DND-41 (cell line): ENCODE measurements at regions not wholly inside any gene's neighbourhood (a gene's known extent, or its start where the extent isn't known, plus 50 kb on each side); places are given as distances from the start of the nearest gene placed in this dataset.

Experiments
- ATAC-seq: fragments of 200-7000 bp; cut with Tn5 transposase; 3 replicates; pipeline ENCODE4 v1.9.1; 2021; ENCODE audit warnings: low read depth; ENCODE audit not compliant: insufficient read depth
- DNase-seq: peaks from one replicate; pipeline ENCODE4 v3.0.0-alpha.2; 2020
- H2AFZ ChIP-seq: 2 replicates; pipeline ENCODE4 v1.6.0; 2012; ENCODE audit warnings: low read depth, low read length
- H3K27ac ChIP-seq: 2 replicates; pipeline ENCODE4 v1.5.1; 2012; ENCODE audit warnings: low read length, inconsistent platforms
- H3K27me3 ChIP-seq: fragments of 200-600 bp; sonication (generic); 2 replicates; pipeline ENCODE4 v1.6.0; 2012; ENCODE audit warnings: low read length, mild to moderate bottlenecking, inconsistent platforms; ENCODE audit not compliant: insufficient read depth, poor library complexity
- H3K36me3 ChIP-seq: 2 replicates; pipeline ENCODE4 v1.5.1; 2012; ENCODE audit warnings: low read length, inconsistent platforms; ENCODE audit not compliant: insufficient read depth
- H3K4me1 ChIP-seq: 2 replicates; pipeline ENCODE4 v1.5.1; 2012; ENCODE audit warnings: mild to moderate bottlenecking, low read length; ENCODE audit not compliant: insufficient read depth
- H3K4me2 ChIP-seq: 2 replicates; pipeline ENCODE4 v1.6.0; 2012; ENCODE audit warnings: mild to moderate bottlenecking, moderate library complexity, low read length, inconsistent platforms; ENCODE audit not compliant: insufficient read depth
- H3K4me3 ChIP-seq, 2 experiments: fragments of 200-600 bp in 1 of 2; shearing (Covaris generic) in 1 of 2; 2 replicates each; pipeline ENCODE4 v1.5.1; 2012 to 2016; ENCODE audit warnings: inconsistent platforms in 2 of 2, low read length in 2 of 2, mild to moderate bottlenecking in 2 of 2, low read depth in 1 of 2, moderate library complexity in 1 of 2
- H3K79me2 ChIP-seq: 2 replicates; pipeline ENCODE4 v1.6.0; 2012; ENCODE audit warnings: low read length, inconsistent platforms; ENCODE audit not compliant: insufficient read depth
- H3K9ac ChIP-seq: 2 replicates; pipeline ENCODE4 v1.6.0; 2012; ENCODE audit warnings: low read depth, mild to moderate bottlenecking, inconsistent platforms, low read length, moderate library complexity
- H3K9me3 ChIP-seq: 2 replicates; pipeline ENCODE4 v1.5.1; 2012; ENCODE audit warnings: low read length, moderate library complexity, mild to moderate bottlenecking, inconsistent platforms; ENCODE audit not compliant: insufficient read depth, severe bottlenecking
- H4K20me1 ChIP-seq: 2 replicates; pipeline ENCODE4 v1.6.0; 2012; ENCODE audit warnings: low read length; ENCODE audit not compliant: insufficient read depth
- CTCF ChIP-seq: IDR thresholded peaks from 2 replicates; pipeline ENCODE4 v1.5.1; 2012; ENCODE audit warnings: borderline replicate concordance, low read length, moderate library complexity, mild to moderate bottlenecking; ENCODE audit not compliant: poor library complexity, severe bottlenecking; ENCODE audit errors: extremely low read depth
- EZH2 ChIP-seq: IDR thresholded peaks from 3 replicates; pipeline ENCODE4 v1.6.1; 2012; ENCODE audit warnings: borderline replicate concordance, low read depth, mild to moderate bottlenecking, moderate library complexity, low read length, inconsistent platforms; ENCODE audit not compliant: severe bottlenecking

- no peak for ATAC-seq
- Histone ChIP-seq H3K36me3 (no peaks in the 10 kb centered on the region), H3K79me2 (no peaks in the 10 kb centered on the region), H3K9me3 (no peaks in the 10 kb centered on the region), H3K9ac (no peak overlapping the region), H2AFZ (no peak overlapping the region), H4K20me1 (no peaks in the 10 kb centered on the region), H3K4me3 (no peak overlapping the region), H3K4me2 (no peak overlapping the region), H3K4me1 (no peaks in the 10 kb centered on the region), H3K27me3 (no peaks in the 10 kb centered on the region), H3K27ac (no peak overlapping the region)
- TF ChIP-seq CTCF, result no peak
- TF ChIP-seq EZH2, result no peak
- no peak for DNase-seq
Measured at GRCh38 chr6:91299544-91300491, 712.9 kb upstream of the MAP3K7 start.

- Histone ChIP-seq H3K79me2 (no peaks in the 10 kb centered on the region), H3K27ac (no peak overlapping the region), H2AFZ (no peak overlapping the region), H4K20me1 (no peaks in the 10 kb centered on the region), H3K4me2 (no peak overlapping the region), H3K9me3 (no peaks in the 10 kb centered on the region), H3K9ac (no peak overlapping the region), H3K36me3 (no peaks in the 10 kb centered on the region), H3K4me1 (no peaks in the 10 kb centered on the region), H3K4me3 (no peak overlapping the region), H3K27me3 (no peaks in the 10 kb centered on the region)
- DNase-seq, result no peak
- ATAC-seq, result no peak
- TF ChIP-seq CTCF, result no peak
- no peak for TF ChIP-seq EZH2
Measured at GRCh38 chr6:91298543-91299145, 711.8 kb upstream of the MAP3K7 start.

- ATAC-seq (no peak), DNase-seq (no peak)
- Histone ChIP-seq H3K27me3 (no peaks in the 10 kb centered on the region), H3K27ac (no peak overlapping the region), H3K9me3 (no peaks in the 10 kb centered on the region), H2AFZ (no peak overlapping the region), H4K20me1 (no peaks in the 10 kb centered on the region), H3K36me3 (no peaks in the 10 kb centered on the region), H3K4me3 (no peak overlapping the region), H3K9ac (no peak overlapping the region), H3K79me2 (no peaks in the 10 kb centered on the region), H3K4me2 (no peak overlapping the region), H3K4me1 (no peaks in the 10 kb centered on the region)
- TF ChIP-seq EZH2 (no peak), CTCF (no peak)
Measured at GRCh38 chr6:91293395-91293794, 706.5 kb upstream of the MAP3K7 start.
